ENCODE measurements at regions not wholly inside any gene's neighbourhood (a gene's known extent, or its start where the extent isn't known, plus 50 kb on each side); places are given as distances from the start of the nearest gene placed in this dataset.

DNA sequence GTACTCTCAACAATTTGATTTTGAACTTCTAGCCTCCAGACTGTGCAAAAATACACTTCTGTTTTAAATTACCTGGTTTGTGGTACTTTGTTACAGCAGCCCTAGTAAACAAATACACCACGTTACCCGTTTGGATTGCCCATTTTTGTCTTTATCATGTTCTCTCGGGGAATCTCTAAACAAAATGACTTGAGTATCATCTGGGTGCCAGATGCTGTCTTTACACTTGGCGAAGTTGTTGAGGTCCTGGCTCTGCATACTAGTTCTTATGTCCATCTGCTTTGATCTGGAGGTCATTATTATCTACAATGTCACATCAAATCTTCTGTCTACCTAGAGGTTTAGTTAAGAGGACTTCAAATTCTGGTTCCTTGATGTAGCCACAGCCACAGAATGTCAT, 142.4 kb upstream of the NRIP1 start:
- Histone ChIP-seq H3K27me3 (no peaks in the 10 kb centered on the region), H3K9ac (ENCODE audit: low read depth in 2 of 2, low read length in 2 of 2) (no peak overlapping the region), H3K4me3 (no peak overlapping the region), H3K4me1 (no peaks in the 10 kb centered on the region), H3K36me3 (no peaks in the 10 kb centered on the region), H3K27ac (no peak overlapping the region), H3K9me3 (no peaks in the 10 kb centered on the region)
- no peak for DNase-seq
- intact Hi-C loops (cut with DNase I) = no loop called here
- TF ChIP-seq, protein P1, sequence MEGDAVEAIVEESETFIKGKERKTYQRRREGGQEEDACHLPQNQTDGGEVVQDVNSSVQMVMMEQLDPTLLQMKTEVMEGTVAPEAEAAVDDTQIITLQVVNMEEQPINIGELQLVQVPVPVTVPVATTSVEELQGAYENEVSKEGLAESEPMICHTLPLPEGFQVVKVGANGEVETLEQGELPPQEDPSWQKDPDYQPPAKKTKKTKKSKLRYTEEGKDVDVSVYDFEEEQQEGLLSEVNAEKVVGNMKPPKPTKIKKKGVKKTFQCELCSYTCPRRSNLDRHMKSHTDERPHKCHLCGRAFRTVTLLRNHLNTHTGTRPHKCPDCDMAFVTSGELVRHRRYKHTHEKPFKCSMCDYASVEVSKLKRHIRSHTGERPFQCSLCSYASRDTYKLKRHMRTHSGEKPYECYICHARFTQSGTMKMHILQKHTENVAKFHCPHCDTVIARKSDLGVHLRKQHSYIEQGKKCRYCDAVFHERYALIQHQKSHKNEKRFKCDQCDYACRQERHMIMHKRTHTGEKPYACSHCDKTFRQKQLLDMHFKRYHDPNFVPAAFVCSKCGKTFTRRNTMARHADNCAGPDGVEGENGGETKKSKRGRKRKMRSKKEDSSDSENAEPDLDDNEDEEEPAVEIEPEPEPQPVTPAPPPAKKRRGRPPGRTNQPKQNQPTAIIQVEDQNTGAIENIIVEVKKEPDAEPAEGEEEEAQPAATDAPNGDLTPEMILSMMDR (IDR thresholded peaks at IDR 0.05) = no peak

DNA sequence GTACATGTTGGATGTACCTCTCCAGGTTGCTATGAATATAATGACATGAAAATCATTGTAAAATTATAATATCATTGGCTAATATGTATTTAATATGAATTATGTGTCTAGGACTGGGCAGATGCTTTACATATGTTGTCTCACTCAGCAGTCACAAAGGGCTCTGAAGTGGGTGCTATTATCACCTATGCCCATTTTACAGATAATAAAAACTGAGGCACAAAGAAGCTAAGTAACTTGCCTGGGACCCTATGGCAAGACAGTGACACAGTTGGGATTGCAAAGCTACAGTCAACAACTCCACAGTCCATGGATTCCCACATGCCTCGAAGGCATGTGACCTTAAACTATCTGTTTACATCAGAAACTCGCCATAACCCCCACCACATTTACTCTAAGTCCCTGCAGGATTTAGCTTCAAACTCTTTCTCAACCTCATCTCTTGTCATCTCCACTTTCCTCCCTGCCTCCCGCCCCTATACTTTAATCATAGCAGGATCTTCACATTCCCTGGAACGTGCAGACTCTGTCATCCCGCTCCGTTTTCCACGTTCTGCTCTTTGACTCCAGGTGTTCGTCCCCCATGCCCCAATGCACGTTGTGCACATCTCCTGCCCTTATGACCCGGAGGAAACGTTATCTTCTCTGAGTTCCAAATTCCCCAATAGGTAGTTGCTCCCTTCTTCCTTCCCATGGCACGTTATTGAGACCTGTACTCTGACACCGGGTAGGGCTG, 143.0 kb upstream of the NRIP1 start:
- intact Hi-C loops (cut with DNase I) = no loop called here

DNA sequence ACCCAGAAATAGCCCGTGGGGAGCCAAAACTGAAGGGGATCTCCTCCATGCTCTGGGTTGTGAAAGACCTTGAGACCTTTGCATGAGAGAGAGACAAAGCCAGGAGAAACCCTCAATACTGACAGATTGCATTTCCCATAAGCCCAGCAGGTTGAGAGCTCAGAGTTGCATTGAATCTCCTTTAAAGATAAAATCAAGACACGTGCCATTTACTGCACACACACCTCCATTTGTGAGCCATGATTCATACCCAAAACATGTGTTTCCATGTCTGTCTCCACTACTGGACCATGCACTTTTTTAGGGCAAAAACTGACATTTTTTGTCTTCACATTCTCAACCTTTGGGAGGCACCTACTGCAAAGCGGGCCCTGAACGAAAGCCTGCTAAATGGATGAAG, 144.0 kb upstream of the NRIP1 start:
- no peaks in the 10 kb centered on the region for H3K9me3 ChIP-seq

More for the DNA sequence above, 143.0 kb upstream of the NRIP1 start:
- Histone ChIP-seq H3K4me3 (no peak overlapping the region), H3K9me3 (no peaks in the 10 kb centered on the region), H3K4me1 (no peaks in the 10 kb centered on the region), H3K9ac (ENCODE audit: low read depth in 2 of 2, low read length in 2 of 2) (no peak overlapping the region), H3K27ac (no peak overlapping the region), H3K27me3 (no peaks in the 10 kb centered on the region), H3K36me3 (no peaks in the 10 kb centered on the region)
- DNase-seq = no peak
- TF ChIP-seq, protein P1 (IDR thresholded peaks at IDR 0.05) = no peak

DNA sequence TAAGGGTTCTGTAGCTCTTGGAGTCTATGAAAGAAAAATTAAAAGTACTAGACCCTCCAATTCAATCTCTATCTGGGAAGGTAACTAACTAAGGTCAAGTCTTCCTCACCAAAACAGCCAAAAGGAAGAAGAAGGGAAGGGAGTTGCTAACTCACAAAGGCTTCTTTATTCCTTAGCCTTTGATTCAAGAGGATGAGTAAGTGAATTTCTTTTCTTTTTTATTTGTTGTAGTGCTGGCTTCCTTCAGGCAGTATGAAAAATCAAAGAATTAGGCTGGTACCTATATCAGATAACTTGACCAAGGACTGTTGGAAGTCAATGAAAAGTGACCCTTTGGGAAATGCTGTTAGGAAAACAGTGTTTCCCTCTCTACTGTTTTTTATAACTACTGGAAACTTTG, 144.4 kb upstream of the NRIP1 start:
- Histone ChIP-seq H3K4me3 (no peak overlapping the region), H3K36me3 (no peaks in the 10 kb centered on the region), H3K4me1 (no peaks in the 10 kb centered on the region), H3K27ac (no peak overlapping the region), H3K9ac (ENCODE audit: low read depth in 2 of 2, low read length in 2 of 2) (no peak overlapping the region), H3K27me3 (no peaks in the 10 kb centered on the region), H3K9me3 (no peaks in the 10 kb centered on the region)
- intact Hi-C loops (cut with DNase I) = no loop called here
- TF ChIP-seq, protein P1 (IDR thresholded peaks at IDR 0.05) = no peak
- no peak for DNase-seq

More for the DNA sequence above, 144.0 kb upstream of the NRIP1 start:
- Histone ChIP-seq H3K27me3 (no peaks in the 10 kb centered on the region), H3K4me3 (no peak overlapping the region), H3K36me3 (no peaks in the 10 kb centered on the region), H3K4me1 (no peaks in the 10 kb centered on the region), H3K27ac (no peak overlapping the region), H3K9ac (ENCODE audit: low read depth in 2 of 2, low read length in 2 of 2) (no peak overlapping the region)
- no peak for DNase-seq
- TF ChIP-seq, protein P1 (IDR thresholded peaks at IDR 0.05) = no peak
- intact Hi-C loops (cut with DNase I) = no loop called here

DNA sequence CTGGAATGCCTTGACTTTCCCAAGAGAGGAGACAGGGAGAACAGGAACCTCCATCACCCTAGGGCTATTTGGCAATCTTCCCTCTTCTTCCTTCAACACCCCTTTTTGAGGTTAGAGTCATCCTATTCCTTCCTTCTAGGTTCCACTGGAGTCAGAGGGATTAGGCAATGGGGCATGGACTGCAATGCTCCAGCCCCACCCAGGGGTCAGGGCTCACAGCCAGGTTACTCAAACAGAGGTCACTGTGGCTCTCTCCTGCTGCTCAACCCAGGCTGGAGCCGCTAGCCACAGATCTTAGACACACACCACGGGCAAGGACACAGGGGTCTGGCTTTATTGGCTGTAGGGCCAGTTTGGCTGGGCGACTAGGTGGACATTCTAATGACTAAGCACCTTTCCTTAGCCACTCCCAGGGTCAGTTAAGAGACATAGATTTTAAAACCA, 145.5 kb upstream of the NRIP1 start:
- Histone ChIP-seq H3K27ac (no peak overlapping the region), H3K9me3 (no peaks in the 10 kb centered on the region), H3K9ac (ENCODE audit: low read depth in 2 of 2, low read length in 2 of 2) (no peak overlapping the region), H3K4me3 (no peak overlapping the region), H3K27me3 (no peaks in the 10 kb centered on the region), H3K4me1 (no peaks in the 10 kb centered on the region), H3K36me3 (no peaks in the 10 kb centered on the region)
- intact Hi-C loops (cut with DNase I) = no loop called here
- no peak for DNase-seq
- TF ChIP-seq, protein P1 (IDR thresholded peaks at IDR 0.05) = no peak

Data from colonic mucosa (tissue), 4 donors.